ENCODE measurements at regions not wholly inside any gene's neighbourhood (a gene's known extent, or its start where the extent isn't known, plus 50 kb on each side); places are given as distances from the start of the nearest gene placed in this dataset.
"Not testable (repeated sequence)": the region's sequence is repeated elsewhere in the genome, so short reads cannot be mapped to it uniquely, and the experiment has no call there.

DNA sequence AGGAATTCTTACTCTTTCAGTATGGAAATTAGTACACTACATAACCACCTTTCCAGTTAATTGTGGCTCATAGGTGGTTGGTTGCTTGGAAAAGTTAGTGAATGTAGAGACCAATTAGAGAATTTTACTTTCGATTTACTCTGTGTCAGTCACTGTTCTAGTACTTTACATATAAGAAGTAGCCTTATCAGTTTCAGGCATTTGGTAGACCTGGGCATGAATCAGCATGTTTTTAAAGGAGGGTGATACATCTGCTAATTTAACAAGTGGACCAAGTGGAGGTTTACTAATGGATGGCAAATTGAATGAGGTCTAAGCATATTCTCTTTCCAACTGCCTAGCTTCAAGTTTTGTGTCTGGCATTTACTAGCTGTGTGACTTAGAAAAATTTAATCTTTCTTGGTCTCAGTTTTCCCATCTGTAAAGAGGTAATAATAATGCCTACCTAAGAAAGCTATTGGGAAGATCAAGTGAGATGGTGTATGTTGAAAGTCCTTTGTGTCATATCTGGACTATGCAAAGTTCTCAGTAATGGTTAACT lies 1158.6 kb downstream of the PLA2G4A start:
- DNase-seq, result no peak

DNA sequence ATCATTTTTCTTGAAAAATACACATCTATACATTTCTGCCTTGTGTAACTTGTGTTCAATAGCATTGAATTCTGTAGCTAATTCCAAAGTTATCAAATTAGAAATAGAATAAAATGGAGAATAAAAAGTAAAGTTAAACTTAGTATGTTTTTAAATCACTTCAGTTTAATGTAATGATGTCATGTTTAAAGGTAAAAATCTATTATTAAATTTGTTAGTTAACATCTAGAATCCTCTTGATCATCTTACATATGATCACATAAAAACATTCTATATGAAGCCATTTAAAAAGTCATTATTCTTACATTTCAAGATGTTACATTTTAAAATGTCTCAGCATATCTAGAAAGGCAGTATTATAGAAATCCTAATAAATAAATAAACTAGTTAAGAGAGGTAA lies 1163.2 kb downstream of the PLA2G4A start:
- DNase-seq, result no peak

DNA sequence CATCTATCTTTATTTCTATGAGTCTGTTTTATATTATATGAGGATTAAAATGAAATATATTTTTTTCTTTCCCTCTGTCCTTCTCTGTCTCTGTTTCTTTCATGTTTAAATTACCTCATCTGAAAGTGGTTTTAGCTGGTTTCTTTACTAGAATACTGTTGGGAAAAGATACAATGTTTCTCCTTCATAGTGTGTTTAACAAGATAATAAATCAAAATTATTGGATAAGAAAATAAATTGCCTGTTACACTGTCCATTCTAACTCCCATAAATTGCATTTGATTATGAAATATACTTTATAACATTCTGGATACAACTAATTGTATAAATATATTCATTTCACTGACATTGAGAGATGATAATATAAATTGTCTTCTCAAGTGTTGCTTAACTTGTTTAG lies 1168.0 kb downstream of the PLA2G4A start:
- no peak for DNase-seq

DNA sequence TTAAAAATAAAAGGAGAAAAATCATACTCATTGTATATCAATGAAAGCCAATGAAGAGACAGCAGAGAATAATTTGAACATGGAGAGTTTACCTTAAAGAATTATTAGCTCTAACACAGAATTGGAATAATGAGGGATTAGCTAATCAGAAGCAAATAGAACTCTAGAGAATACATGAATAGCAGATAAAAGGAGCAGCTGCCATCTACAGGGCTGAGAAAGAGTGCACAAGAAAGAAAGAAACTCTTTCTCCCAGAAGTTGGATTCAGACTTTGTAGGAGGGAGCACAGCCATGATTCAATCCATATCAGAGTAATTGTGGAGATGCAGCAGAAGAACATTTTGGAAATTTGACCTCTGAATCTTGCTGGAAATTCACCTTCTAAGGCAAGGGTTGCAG lies 1171.2 kb downstream of the PLA2G4A start:
- DNase-seq, result no peak

DNA sequence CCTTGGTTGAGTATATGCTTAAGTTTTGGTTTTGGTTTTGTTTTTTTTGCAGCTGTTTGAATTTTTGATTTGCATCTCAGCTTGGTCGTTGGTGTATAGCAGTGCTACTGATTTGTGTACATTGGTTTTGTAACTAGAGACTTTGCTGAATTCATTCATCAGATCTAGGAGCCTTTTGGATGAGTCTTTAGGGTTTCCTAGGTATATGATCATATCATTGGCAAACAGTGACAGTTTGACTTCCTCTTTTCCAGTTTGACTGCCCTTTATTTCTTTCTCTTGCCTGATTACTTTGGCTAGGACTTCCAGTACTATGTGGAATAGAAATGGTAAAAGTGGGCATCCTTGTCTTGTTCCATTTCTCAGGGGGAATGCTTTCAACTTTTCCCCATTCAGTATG lies 1174.9 kb downstream of the PLA2G4A start:
- DNase-seq, result not testable (repeated sequence)

DNA sequence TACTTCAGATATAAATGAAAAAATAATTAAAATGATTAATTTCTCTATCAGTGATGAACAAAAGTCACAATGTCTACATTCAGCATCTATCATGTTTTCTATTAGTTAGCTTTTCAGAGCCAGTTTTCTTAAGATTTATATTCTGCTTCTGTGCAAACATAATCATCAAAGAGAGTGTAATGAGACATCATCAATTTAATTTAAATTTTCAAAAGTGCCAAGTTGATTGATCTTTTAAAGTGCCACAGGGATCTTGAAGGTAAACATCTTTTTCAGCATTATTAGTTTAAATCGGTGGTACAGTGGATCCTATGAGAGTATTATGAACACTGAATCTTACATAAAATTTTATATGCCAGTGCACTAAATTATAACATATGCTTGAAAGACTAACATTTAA lies 1176.1 kb downstream of the PLA2G4A start:
- DNase-seq, result no peak

DNA sequence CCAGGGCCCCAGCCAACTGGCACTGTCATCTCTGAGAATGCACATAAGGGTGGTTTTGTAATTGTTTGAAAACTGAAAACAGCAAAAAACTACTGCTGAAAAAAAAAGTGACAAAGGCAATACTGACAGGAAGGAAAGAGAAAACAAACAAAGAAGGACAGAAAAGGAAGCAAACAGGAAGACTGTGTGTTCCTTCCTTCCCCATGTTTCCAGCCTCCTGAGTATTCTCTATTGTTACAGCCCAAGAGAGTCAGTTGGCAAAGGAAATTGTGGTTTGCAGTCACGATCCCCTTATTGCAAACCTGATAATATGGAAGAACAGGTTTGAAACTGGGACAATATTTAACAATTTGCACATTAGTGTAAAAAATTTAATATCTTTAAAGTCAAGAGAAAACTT lies 1177.6 kb downstream of the PLA2G4A start:
- no peak for DNase-seq

DNA sequence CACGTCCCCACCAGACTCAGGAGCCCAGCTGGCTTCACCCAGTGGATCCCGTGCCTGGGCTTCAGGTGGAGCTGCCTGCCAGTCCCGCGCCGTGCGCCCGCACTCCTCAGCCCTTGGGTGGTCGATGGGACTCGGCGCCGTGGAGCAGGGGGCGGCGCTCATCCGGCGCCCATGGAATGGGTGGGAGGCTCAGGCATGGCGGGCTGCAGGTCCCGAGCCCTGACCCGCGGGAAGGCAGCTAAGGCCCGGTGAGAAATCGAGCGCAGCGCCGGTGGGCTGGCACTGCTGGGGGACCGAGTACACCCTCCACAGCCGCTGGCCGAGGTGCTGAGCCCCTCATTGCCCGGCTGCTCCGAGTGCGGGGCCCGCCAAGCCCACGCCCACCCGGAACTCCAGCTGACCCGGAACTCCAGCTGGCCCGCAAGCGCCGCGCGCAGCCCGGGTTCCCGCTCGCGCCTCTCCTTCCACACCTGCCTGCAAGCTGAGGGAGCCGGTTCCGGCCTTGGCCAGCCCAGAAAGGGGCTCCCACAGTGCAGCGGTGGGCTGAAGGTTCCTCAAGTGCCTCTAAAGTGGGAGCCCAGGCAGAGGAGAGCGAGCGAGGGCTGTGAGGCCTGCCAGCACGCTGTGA lies 1184.6 kb downstream of the PLA2G4A start:
- DNase-seq, result not testable (repeated sequence)

DNA sequence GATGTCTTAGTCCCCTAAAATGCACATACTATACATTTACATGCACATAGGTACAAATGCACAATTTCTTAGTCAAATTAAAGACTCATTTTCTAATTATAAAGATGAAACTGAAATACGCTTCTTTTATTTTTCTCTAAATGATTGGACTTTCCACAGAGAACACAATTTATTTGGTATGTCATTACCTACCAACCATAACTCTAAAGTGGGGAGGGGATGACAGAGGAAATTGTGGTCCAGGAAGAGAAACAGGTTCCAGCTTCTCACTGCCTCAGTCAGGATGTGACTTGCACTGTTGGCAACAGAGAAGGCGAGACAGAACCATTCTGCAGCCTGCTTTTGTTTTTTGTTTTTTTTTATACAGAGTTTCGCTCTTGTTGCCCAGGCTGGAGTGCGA lies 1189.2 kb downstream of the PLA2G4A start:
- DNase-seq, result no peak

DNA sequence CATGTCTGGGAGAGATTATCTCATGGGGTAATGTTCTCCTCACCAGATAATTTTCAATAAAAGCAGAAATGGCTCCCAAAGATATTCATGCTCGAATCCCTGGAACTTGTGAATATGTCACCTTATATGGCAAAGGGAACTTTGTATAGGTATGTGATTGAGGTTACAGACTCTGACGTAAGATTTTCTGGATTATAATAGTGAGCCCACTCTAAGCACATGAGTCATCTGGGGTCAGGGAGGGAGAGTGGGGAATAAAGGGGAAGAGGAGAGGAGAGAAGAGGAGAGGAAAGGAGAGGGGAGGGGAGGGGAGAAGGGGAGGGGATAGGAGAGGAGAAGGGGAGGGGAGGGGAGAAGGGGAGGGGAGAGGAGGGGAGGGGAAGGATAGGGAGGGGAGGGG lies 1193.9 kb downstream of the PLA2G4A start:
- DNase-seq, result no peak

DNA sequence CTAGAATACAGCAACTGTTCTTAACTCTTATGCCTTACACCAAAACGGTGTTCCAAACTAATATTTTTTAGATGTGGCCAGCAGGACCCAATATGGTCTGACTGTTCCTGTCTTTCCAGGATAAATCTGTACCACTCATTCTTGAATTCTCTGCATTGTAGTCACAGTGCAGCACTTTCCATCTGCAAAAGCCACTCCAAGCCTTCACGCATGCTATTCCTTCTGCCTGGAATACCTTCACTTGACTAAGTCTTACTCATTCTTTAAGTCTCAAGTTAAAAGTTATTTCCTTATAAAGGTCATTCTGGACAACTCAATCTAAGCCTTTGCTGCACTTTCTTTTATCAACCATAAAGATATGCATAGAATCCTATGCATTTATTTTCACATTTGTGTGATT lies 1194.5 kb downstream of the PLA2G4A start:
- DNase-seq, result no peak

DNA sequence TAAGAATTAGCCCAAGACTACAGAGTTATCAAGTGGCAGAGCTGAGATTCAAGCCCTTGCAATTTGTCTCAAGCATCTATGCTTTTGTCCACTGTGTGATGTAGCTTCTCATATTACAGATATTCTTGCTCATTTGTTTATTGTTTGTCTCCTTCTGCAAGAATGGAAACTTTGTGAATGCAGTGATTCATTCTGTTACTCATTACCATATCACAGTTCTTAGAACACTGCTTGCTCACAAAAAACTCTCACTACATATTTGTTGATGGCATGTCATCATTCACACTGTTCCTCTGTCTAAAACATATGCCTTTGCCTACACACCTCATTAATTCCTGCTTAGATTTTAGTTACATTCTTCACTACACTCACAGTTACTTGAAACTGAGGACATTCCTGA lies 1198.9 kb downstream of the PLA2G4A start:
- no peak for DNase-seq

DNA sequence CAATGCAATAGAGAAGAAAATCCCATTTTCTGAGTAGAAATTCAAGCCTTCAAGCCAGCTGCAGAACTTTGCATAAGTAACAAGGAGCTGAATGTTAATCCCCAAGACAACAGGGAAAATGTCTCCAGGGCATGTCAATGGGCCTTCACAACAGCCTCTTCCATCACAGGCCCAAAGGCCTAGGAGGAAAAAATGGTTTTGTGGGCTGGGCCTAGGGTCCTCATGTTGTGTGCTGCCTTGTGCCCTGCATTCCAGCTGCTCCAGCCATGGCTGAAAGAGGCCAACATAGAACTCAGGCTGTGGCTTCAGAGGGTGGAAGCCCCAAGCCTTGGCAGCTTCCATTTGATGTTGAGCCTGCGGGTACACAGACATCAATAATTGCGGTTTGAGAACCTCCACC lies 1208.8 kb downstream of the PLA2G4A start:
- not testable (repeated sequence) for DNase-seq

DNA sequence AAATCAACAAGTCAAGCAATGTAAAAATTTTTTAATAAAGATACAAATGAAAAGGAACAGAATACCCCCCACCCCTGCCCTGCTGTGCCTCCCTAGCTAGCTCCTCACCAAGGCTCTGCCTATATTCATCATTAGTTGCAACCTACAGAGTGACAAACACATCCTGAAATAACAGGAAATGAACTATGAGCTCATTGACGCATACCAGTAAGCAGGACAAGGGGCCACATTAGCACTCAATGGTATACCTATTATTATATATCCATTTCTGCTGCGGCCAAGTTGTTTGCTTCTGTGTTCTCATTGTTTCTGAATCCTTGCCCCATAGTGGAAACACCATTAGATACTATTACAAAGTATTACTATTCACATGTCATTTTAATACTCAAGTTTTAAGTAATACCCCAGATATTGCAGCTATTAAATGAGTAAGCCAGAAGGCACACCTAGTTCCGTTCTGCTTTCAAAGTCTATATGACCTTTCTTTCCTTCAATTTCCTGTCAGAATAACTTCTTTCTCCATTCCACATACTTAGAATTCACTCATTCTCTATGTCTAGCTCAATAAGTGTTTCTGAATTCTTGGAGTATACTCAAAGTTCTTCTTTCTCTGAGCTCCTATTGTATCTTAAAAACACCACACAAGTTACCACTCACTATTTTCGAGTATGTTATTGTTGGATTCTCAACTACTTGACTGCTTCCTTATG lies 1214.9 kb downstream of the PLA2G4A start:
- no peak for DNase-seq

DNA sequence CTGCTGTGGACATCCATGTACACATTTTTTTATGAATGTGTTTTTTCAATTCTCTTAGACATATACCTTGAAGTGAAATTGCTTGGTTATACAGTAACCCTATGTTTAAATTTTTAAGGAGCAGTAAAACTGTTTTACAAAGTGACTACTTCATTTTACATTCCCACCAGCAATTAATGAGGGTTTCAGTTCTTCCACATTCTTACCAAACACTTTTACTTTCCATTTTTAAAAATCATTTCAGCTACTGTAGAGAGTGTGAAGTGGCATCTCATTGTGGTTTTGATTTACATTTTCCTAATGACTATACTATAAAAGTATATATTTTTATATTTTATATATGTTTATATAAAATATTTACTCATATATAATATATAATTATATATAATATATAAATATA lies 1221.5 kb downstream of the PLA2G4A start:
- no peak for DNase-seq

DNA sequence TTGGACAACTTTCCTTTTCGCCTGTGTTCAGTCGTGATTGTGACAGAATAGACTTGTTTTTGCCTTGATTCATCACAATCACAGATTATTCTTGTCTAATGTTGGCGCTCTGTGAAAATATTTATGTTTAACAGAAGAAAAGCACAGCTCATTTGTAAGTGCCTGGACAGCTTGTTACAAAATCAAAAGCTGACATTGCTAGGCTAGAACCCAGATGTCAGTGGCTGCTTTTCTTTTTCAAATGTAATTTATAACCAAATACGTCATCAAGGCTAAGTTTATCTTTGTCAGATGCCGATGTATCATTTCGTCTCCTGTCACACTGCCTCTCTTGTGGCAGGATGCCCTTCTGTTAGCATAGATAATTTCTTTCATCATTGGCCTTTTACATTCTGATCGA lies 1227.3 kb downstream of the PLA2G4A start:
- no peak for DNase-seq

DNA sequence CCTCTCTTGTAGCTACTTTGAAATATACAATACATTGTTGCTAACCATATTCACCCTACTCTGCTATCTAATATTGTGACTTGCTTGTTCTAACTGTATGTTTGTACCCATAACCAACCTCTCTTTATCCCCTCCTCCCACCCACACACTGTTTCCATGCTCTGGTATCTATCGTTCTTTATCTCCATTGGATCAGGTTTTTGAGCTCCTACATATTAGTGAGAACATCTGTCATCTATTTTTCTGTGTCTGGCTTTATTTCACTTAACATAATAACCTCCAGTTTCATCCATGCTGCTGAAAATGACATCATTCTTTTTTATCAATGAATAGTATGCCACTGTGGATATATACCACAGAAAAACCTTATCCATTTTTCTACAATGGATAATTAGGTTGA lies 1230.1 kb downstream of the PLA2G4A start:
- no peak for DNase-seq

DNA sequence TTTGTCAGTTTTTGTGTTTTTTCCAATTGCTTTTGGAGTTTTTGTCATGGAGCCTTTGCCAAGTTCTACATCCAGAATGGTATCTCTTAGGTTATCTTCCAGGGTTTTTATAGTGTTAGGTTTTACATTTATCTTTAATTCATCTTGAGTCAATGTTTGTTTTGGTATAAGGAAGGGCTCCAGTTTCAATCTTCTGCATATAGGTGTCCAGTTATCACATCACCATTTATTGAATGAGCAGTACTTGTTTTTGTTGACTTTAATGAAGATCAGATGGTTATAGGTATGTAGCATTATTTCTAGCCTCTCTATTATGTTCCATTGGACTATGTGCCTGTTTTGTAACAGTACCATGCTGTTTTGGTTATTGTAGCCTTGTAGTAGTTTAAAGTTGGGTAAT lies 1233.1 kb downstream of the PLA2G4A start:
- DNase-seq, result no peak

DNA sequence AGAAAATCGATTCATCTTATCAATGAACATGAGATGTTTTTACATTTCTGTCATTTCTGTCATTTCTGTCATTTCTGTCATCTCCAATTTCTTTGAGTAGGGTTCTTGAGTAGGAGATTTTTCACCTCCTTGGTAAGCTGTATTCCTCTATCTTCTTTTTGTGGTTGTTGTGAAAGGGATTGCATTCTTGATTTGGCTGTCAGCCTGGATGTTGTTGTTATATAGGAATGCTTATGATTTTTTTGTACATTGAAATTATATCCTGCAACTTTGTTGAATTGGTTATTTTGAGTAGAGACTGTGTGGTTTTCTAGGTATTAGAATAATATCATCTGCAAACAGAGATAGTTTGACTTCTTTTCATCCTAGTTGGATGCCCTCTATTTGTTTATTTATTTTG lies 1233.7 kb downstream of the PLA2G4A start:
- no peak for DNase-seq

DNA sequence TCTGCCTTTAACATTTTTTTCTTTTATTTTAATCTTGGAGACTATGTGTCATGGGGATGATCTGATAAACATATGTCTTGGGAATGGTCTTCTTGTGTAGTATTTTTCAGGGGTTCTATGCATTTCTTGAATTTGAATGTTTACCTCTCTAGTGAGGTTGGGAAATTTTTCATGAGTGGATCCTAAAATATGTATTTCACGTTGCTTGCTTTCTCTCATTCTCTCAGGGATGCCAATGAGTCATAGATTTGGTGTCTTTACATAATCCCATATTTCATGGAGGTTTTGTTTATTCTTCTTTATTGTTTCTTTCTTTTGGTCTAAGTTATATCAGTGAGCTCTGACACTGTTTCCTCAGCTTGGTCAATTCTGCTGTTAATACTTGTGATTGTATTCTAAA lies 1237.2 kb downstream of the PLA2G4A start:
- no peak for DNase-seq

DNA sequence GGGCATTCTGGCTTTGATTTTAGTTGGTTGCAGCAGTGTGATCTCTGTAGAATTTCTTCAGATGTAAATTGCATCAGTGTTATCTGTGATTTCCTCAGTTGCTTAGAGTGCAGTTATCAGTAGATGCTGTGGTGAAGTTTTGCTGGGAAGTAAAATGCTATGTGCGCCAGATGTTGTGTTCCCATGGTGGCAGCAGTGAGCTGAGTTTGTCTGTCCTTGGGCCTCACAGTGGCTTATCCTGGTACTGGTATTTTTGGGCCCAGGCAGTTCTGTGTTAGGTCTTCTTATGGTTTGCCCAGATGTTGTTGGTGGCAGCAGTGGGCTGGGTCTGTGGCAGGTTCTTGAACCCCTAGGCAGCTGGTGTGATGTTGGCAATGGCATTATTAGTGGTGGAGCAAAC lies 1242.1 kb downstream of the PLA2G4A start:
- DNase-seq, result no peak

DNA sequence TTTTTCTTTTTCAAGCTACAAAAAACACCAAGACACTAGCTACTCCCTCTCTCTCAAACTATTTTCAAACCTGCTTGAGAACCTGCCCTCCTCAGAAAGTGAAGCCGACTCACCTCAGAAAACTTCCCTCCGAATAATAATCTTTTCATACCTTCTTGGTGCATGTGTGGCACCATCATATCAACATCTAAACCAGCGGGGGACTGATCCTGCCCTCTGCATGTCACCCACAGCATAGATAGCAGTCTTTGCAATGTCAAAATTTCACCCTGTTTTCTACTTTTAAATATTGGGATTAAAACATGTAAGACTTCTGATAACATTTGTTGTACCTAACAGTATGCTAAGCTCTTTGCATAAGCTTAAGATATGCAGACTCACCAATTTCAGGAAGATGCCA lies 1260.3 kb downstream of the PLA2G4A start:
- no peak for DNase-seq

DNA sequence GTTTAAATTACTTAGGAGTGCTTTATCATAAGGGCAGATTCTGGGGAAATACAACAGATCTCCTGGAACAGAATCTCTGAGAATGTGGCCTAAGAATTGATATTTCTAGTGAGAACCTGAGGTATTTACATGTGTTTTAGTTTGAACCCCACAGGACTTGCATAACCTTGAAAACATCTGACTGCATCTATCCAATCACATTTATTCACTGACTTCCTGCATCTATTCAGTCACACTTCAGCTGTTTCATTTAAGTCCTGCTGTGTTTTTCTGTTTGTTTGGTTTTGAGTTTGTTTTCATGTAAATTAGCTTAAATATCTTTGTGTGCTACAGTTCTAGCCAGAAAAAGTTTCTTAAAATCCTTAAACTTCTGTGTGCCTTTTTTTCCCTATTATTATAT lies 1260.7 kb downstream of the PLA2G4A start:
- DNase-seq, result no peak

DNA sequence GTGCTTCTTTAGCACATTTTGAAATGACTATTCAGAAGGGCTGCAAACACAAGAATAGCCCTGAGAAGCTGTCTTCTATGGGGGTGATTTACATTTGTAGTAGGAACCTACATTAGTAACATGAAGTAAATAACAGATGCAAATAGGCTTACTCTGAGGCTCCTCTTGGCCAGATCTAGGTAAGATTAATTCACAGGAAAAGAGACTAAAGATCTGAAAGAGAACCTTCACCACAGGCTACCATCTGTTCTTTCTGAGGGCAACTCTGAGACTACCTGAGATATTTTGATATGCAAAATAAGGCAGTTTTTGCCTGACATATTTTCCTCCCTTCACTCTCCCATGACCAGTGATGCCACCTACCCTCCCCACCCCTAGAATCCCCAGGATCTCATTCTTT lies 1267.8 kb downstream of the PLA2G4A start:
- no peak for DNase-seq

DNA sequence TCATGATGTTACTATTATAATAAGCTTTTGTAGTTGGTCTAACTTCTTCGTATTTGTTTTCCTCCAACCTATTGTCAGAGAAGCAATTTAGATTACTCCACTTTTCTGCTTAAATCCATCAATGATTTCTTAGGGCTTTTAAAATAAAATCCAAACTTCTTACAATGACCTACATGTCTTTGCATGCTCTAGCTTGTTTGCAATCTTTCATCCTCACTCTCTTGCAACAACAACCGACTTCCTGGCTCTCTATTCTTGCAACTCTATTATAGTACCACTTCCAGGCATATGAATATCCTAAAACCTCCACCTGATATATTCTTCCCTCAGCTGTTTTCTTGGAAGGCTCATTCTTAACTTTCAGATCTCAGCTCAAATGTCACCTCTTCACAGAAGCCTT lies 1288.7 kb downstream of the PLA2G4A start:
- no peak for DNase-seq
